ENCODE measurements at regions not wholly inside any gene's neighbourhood (a gene's known extent, or its start where the extent isn't known, plus 50 kb on each side); places are given as distances from the start of the nearest gene placed in this dataset.

DNA sequence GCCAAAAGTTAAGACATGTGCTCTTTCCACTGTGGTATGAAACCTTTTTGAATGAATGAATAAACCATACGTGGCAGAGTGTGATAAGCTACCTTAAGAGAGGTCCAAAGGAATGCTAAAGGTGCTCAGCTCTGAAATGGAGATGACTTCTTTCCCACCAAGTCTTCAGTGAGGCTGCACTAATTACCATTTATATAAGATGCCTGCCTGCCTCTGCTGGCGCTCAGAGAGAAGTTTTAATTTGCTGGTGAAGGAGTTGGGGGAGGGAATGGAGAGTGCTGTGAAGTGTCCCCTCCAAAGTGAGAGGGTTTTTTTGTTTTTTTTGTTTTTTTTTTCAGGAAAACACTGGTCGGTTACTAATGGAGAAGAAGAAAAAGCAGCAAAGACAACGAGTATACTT lies 559.0 kb downstream of the OMA1 start:
- no peaks in the 10 kb centered on the region for H3K4me1 ChIP-seq
- intact Hi-C loops (cut with DNase I): no loop called here
- ATAC-seq (no peak), DNase-seq (no peak)
- H3K27me3 ChIP-seq (ENCODE audit: low read depth): peaks cover 5% of the 10 kb centered on the region
- no peak overlapping the region for H3K27ac ChIP-seq
- H3K4me3 ChIP-seq: no peak overlapping the region
- H3K9me3 ChIP-seq: no peaks in the 10 kb centered on the region
- TF ChIP-seq, protein P1, sequence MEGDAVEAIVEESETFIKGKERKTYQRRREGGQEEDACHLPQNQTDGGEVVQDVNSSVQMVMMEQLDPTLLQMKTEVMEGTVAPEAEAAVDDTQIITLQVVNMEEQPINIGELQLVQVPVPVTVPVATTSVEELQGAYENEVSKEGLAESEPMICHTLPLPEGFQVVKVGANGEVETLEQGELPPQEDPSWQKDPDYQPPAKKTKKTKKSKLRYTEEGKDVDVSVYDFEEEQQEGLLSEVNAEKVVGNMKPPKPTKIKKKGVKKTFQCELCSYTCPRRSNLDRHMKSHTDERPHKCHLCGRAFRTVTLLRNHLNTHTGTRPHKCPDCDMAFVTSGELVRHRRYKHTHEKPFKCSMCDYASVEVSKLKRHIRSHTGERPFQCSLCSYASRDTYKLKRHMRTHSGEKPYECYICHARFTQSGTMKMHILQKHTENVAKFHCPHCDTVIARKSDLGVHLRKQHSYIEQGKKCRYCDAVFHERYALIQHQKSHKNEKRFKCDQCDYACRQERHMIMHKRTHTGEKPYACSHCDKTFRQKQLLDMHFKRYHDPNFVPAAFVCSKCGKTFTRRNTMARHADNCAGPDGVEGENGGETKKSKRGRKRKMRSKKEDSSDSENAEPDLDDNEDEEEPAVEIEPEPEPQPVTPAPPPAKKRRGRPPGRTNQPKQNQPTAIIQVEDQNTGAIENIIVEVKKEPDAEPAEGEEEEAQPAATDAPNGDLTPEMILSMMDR (IDR thresholded peaks at IDR 0.05): no peak
- H3K36me3 ChIP-seq: no peaks in the 10 kb centered on the region

DNA sequence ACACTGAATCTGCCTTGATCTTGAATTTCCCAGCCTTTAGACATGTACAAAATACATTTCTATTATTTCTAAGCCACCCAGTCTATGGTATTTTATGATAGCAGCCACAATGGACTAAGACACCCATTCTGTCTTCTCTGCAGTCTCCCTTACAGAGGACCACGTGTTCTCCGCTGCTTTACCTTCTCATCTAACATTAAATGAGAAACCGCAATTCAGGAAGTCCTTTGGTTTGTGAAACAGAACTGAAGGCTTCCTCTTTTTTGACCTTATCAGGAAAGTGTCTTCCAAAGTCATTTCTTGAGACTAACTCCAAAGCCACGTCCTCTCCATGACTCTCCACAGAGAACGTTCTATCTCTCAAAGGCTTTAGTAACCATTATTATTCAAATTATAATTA lies 560.1 kb downstream of the OMA1 start:
- Histone ChIP-seq H3K27ac (no peak overlapping the region), H3K9me3 (no peaks in the 10 kb centered on the region), H3K27me3 (ENCODE audit: low read depth) (peaks cover 5% of the 10 kb centered on the region), H3K4me3 (no peak overlapping the region), H3K36me3 (no peaks in the 10 kb centered on the region), H3K4me1 (no peaks in the 10 kb centered on the region)
- DNase-seq: no peak
- TF ChIP-seq, protein P1 (IDR thresholded peaks at IDR 0.05): no peak
- no peak for ATAC-seq
- intact Hi-C loops (cut with DNase I): no loop called here

DNA sequence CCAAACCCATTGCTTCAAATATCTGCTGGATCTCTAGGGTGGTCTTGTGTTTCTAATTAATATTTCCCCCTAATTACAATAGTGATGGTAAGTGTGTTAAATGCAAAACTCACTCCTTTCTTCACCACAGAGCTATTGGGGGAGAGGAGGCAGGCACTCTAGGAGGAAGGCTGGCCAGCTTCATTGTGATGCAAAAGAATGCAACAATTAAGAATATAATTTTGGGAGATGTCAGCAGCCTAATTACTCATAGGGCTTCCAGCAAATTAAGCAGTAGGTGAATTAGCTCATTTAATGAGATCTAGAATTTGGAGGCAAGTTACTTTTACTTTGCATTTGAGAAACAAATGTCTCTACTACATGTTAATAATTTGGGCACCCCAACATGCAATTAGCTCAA lies 560.4 kb upstream of the DAB1 start:
- no peak overlapping the region for H3K27ac ChIP-seq
- DNase-seq (no peak), ATAC-seq (no peak)
- no peaks in the 10 kb centered on the region for H3K36me3 ChIP-seq
- intact Hi-C loops (cut with DNase I): no loop called here
- H3K9me3 ChIP-seq: no peaks in the 10 kb centered on the region
- H3K27me3 ChIP-seq (ENCODE audit: low read depth): peaks cover 5% of the 10 kb centered on the region
- TF ChIP-seq, protein P1 (IDR thresholded peaks at IDR 0.05): no peak
- no peak overlapping the region for H3K4me3 ChIP-seq
- no peaks in the 10 kb centered on the region for H3K4me1 ChIP-seq

DNA sequence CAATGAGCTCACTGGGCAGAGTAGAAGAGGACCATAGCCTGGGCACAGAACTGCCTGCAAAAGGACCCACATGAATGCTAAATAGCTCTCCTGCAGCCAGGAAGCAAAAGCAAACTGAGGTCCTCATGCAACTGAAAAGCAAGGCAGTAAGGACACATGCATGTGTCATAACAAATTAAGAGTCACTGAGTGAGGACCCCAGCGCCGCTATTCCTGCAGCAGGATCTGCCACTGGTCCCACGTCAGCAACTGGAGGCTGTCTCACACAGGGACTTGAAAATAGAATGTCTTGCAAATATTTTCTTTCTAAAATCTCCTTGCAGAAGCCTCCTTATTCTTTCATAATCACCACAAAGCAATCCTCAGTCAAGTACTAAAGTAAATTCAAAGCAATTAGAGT lies 559.6 kb upstream of the DAB1 start:
- no peak overlapping the region for H3K27ac ChIP-seq
- no peaks in the 10 kb centered on the region for H3K36me3 ChIP-seq
- H3K4me1 ChIP-seq: no peaks in the 10 kb centered on the region
- intact Hi-C loops (cut with DNase I): no loop called here
- no peaks in the 10 kb centered on the region for H3K27me3 ChIP-seq (ENCODE audit: low read depth)
- H3K4me3 ChIP-seq: no peak overlapping the region
- no peak for ATAC-seq
- TF ChIP-seq, protein P1 (IDR thresholded peaks at IDR 0.05): no peak
- no peaks in the 10 kb centered on the region for H3K9me3 ChIP-seq
- DNase-seq: no peak

DNA sequence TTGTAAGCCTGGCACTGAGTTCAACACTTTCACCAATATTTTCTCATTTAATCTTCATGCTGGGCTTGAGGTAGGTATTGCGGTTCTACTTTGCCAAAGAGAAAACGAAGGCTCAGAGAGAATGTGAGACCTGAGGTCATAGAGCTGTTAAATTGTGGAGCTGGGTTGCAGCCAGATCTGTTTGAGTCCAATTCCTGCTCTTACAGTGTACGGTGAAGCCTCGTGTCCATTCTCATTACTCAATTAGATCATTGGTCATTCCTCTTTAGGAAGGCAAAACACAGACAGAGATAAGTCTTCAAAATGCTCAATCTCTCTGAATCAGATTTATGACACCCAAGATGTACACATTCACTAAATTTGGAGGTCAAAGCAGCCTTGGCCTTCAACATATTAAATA lies 559.0 kb upstream of the DAB1 start:
- ATAC-seq (no peak), DNase-seq (no peak)
- TF ChIP-seq, protein P1 (IDR thresholded peaks at IDR 0.05): no peak
- no peak overlapping the region for H3K4me3 ChIP-seq
- intact Hi-C loops (cut with DNase I): no loop called here
- no peaks in the 10 kb centered on the region for H3K36me3 ChIP-seq
- peaks cover under 1% of the 10 kb centered on the region for H3K9me3 ChIP-seq
- no peak overlapping the region for H3K27ac ChIP-seq
- no peaks in the 10 kb centered on the region for H3K27me3 ChIP-seq (ENCODE audit: low read depth)
- no peaks in the 10 kb centered on the region for H3K4me1 ChIP-seq

DNA sequence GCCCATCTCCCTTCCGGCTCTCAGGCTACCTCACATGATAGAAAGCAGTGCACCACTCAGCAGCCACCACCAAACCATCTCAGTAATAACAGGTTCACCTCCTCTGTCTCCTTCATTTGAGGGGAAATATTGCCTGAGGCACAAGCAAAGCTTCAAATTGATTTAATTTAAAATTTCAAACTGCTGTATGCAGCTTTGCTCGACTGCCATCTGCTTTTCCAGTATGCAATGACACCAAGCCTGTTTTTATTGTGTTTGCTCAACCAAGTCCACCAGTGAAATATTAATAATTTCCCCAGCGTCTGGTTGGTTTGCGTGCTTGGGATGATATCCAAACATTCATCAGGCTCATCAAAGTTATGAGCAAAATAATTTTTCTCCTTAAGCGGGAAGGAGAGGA lies 552.4 kb upstream of the DAB1 start:
- intact Hi-C loops (cut with DNase I): no loop called here
- Histone ChIP-seq H3K4me1 (no peaks in the 10 kb centered on the region), H3K36me3 (no peaks in the 10 kb centered on the region), H3K9me3 (peaks cover 3% of the 10 kb centered on the region), H3K27me3 (ENCODE audit: low read depth) (no peaks in the 10 kb centered on the region), H3K4me3 (no peak overlapping the region), H3K27ac (no peak overlapping the region)
- TF ChIP-seq, protein P1 (IDR thresholded peaks at IDR 0.05): no peak
- DNase-seq (no peak), ATAC-seq (no peak)
